H54 (cell line): ENCODE measurements at regions not wholly inside any gene's neighbourhood (a gene's known extent, or its start where the extent isn't known, plus 50 kb on each side); places are given as distances from the start of the nearest gene placed in this dataset.
"Not testable (repeated sequence)": the region's sequence is repeated elsewhere in the genome, so short reads cannot be mapped to it uniquely, and the experiment has no call there.

Experiments used
- DNase-seq: peaks from one replicate; pipeline ENCODE4 v3.0.0; 2011; ENCODE audit warnings: low spot score, mixed read lengths; ENCODE audit not compliant: insufficient read length
- FAIRE-seq: peaks from 3 replicates; lab custom pipeline; 2011; peaks lifted over from hg19 to GRCh38; lab: Jason Lieb, UNC
- POLR2A ChIP-seq: IDR thresholded peaks from 2 replicates; pipeline ENCODE4 v1.6.1; 2011; ENCODE audit warnings: low read depth, mild to moderate bottlenecking, low read length

- no peak for TF ChIP-seq POLR2A
- DNase-seq: no peak
Measured at GRCh38 chr20:17828598-17829144, 128.9 kb downstream of the BANF2 start.

DNA sequence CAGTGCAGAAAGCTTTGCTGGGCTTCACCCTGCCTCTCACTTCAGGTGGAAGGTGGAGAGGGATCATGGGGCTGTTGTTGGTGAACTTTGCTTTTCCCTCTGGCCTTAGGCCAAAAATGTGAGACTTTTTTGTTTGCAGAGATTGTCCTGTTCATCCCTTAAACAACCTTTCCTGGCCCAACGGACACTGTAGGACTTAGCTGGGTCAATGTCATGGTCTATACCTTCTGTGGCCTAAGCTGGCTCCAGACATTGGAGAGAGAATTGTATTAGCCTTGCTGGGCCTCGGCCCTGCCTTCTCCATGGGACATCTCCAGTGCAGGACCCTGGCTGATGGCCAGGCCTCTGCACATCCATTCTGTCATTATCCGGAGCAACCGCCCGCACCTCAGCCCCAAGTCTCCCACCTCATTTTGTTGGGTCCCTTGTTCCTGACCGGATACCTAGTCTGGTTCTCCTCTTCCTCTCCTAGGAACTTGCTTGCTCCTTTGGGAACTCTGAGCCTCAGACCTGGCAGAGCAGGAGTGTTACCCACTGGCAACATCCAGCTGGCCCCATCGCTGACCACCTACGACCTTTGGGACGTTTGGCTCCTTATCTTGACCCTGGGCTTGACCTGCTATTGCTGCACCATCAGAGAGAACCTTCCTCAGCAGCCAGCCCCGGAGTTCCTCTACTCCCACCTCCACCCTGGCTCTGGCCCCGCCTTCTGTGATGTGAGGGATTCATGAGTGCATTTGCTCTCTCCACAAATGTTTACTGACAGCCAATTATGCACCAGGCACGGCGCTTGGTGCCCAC lies 128.2 kb downstream of the BANF2 start:
- TF ChIP-seq POLR2A: no peak
- no peak for FAIRE-seq
- DNase-seq: no peak

More at GRCh38 chr20:17828598-17829144, 128.9 kb downstream of the BANF2 start:
- FAIRE-seq: no peak

- TF ChIP-seq POLR2A: no peak
- DNase-seq (no peak), FAIRE-seq (no peak)
Measured at GRCh38 chr20:17827079-17827478, 127.3 kb downstream of the BANF2 start.

DNA sequence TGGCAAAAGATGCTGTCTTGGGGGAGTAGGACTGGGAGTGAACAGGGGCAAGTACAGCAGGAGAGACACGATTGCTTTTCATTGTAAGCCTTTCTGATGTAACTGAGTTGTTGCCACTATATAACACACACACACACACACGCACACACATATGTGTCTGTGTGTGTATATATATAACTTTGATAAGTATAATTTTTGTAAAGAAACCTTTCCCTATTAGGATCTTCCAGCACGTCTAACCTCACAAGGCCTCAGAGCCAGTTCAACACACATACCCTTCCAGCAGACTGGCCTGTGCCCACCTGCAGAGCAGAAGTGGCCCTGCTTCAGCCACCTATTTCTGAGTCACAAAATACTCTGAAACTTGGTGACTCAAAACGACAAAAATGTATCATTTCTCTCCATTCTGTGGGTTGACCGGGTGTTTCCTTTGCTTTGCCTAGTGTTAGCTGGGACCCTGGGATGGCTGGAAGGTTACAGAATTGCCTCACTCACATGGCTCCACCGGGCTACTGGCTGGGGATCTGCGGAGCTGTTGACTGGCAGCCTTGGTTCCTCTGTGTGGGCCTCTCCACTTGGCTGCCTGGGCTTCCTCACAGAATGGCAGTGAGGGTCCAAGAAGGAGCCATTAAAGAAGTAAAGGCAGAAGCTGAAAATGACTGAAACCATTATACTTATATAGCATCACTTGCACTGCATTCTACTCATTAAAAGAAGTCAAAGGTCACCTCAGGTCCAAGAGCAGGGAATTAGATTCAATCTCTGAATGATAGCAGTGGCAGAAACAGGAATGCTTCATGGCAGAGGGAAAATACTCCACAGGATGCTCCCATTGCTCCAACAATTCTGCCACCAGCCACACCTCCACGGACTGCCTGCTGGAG lies 126.4 kb downstream of the BANF2 start:
- TF ChIP-seq POLR2A: no peak
- FAIRE-seq (no peak), DNase-seq (no peak)

GRCh38 chr20:17825252-17825959 lies 125.6 kb downstream of the BANF2 start:
- TF ChIP-seq POLR2A: no peak
- DNase-seq (no peak), FAIRE-seq (no peak)

DNA sequence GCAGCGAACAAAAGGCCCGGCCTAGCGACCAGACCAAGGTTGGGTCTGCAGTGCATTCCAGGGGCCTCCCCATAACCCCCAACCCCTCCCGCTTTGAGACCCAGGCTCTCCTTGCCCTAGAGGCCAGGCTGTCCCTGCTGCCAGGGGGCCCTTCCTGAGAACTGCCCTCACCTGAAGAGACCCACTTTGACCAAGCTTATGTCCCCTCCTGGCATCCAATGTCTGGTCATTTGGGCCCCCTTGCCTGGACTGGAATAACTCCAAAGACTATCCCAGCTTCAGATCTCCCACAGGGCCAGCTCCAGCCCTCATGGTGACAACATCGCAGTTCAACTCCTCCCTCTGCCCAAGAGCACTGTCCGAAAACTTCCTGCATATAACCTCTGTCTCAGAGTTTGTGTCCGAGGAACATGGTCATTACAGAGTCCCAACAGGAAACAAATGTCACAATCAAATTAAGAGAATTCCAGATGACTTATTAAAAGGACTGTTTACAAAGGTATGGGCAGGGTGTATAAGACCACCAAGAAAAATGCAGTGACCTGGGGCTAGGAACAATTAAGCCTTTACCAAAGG lies 125.0 kb downstream of the BANF2 start:
- no peak for TF ChIP-seq POLR2A
- no peak for FAIRE-seq
- no peak for DNase-seq

DNA sequence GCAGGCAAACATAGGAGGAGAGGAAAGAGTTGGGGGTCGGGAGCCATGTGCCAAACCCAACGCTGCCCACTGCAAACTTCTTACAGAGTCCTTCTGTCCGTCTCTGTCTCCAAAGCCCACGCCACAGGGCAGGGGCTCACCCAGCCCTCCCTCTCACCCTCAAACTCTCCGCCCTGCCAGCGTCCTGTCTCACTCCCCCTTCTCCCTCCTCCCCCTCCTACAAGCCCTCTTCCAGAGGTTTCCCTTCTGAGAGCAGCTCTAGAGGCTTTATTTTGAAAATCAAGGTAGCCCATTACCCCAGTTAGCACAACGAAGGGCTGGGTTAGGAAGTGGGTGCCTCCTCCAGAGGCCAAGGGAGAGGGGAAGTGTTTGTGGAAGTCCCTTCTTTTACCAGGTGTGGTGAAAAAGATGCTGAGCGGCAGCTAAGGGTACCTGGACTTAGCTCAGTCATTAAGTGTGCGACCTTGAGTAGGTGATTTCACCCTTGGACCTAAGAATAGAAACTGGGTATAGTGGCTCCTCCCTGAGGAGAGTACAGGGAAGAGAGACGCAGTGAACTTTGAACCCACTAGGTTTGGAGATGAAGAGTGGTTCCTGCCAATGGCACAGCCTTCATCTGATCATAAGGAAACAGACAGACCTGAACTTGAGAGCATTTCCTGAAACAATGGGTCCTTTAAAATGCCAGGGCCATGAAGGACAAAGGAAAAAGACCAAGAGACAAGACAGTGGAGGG lies 123.8 kb downstream of the BANF2 start:
- FAIRE-seq (no peak), DNase-seq (no peak)
- TF ChIP-seq POLR2A: no peak

GRCh38 chr20:17822540-17823408 lies 123.0 kb downstream of the BANF2 start:
- FAIRE-seq (no peak), DNase-seq (no peak)
- no peak for TF ChIP-seq POLR2A

- FAIRE-seq (no peak), DNase-seq (no peak)
- TF ChIP-seq POLR2A: no peak
Measured at GRCh38 chr20:17822039-17822438, 122.3 kb downstream of the BANF2 start.

DNA sequence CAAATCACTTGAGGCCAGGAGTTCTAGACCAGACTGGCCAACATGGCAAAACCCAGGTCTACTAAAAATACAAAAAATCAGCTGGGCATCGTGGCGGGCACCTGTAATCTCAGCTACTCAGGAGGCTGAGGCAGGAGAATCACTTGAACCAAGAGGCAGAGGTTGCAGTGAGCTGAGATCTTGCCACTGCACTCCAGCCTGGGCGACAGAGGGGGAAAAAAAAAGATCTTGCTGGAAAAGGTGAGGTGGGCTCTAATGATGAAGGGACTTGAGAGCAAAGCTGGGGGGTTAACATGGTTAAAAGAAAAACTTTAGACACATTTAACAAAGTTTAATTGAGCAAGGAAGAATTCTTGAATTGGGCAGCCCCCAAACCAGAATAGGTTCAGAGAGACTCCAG lies 121.8 kb downstream of the BANF2 start:
- FAIRE-seq, DNase-seq: not testable (repeated sequence)

GRCh38 chr20:17819395-17820093 lies 119.8 kb downstream of the BANF2 start:
- FAIRE-seq (no peak), DNase-seq (no peak)
- no peak for TF ChIP-seq POLR2A

DNA sequence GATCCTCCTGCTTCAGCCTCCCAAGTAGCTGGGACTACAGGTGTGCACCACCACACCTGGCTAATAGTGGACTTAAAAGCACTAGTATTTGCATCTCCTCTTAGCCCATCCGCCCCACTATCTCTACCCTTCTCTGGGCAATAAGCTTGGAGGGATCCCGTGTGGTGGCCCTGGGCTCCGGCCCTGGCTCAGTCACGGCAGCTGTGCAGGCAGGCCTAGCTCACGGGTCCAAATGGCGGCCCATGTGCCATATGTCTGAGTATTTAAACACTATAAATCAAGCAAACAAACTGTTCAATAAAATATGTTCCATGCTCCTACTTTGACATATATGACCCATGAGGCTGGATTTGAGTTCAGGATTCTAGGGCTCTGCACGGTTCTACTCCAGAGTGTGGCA lies 118.4 kb downstream of the BANF2 start:
- FAIRE-seq (no peak), DNase-seq (no peak)
- no peak for TF ChIP-seq POLR2A
